ENCODE measurements at regions not wholly inside any gene's neighbourhood (a gene's known extent, or its start where the extent isn't known, plus 50 kb on each side); places are given as distances from the start of the nearest gene placed in this dataset.
"Not testable (repeated sequence)": the region's sequence is repeated elsewhere in the genome, so short reads cannot be mapped to it uniquely, and the experiment has no call there.

GRCh38 chr12:32010631-32011336, 51.6 kb downstream of the RESF1 start:
- DNase-seq: no peak

- no peak for DNase-seq
Observed at GRCh38 chr12:32012249-32012785, 53.1 kb downstream of the RESF1 start.

GRCh38 chr12:32015036-32015435, 55.8 kb downstream of the RESF1 start:
- no peak for DNase-seq

GRCh38 chr12:32016680-32017482, 57.7 kb downstream of the RESF1 start:
- DNase-seq: no peak

GRCh38 chr12:32021346-32021773, 62.1 kb downstream of the RESF1 start:
- no peak for DNase-seq

- not testable (repeated sequence) for DNase-seq
Observed at GRCh38 chr12:32022387-32022786, 63.2 kb downstream of the RESF1 start.

GRCh38 chr12:32023861-32024260, 64.6 kb downstream of the RESF1 start:
- DNase-seq: not testable (repeated sequence)

- no peak for DNase-seq
Observed at GRCh38 chr12:32024884-32025592, 65.8 kb downstream of the RESF1 start.

- no peak for DNase-seq
Observed at GRCh38 chr12:32025906-32026305, 66.7 kb downstream of the RESF1 start.

- no peak for DNase-seq
Observed at GRCh38 chr12:32027684-32028365, 68.6 kb downstream of the RESF1 start.

GRCh38 chr12:32030151-32030550, 70.9 kb downstream of the RESF1 start:
- DNase-seq: no peak

GRCh38 chr12:32030676-32031075, 71.5 kb downstream of the RESF1 start:
- no peak for DNase-seq

- no peak for DNase-seq
Observed at GRCh38 chr12:32031109-32031508, 71.9 kb downstream of the RESF1 start.

- DNase-seq: no peak
Observed at GRCh38 chr12:32032205-32032810, 73.1 kb downstream of the RESF1 start.

GRCh38 chr12:32033406-32033805, 73.2 kb upstream of the BICD1 start:
- no peak for DNase-seq

- no peak for DNase-seq
Observed at GRCh38 chr12:32034045-32034444, 72.6 kb upstream of the BICD1 start.

GRCh38 chr12:32036477-32037263, 70.0 kb upstream of the BICD1 start:
- no peak for DNase-seq

GRCh38 chr12:32039347-32039746, 67.3 kb upstream of the BICD1 start:
- no peak for DNase-seq

- no peak for DNase-seq
Observed at GRCh38 chr12:32039917-32040575, 66.6 kb upstream of the BICD1 start.

- DNase-seq: no peak
Observed at GRCh38 chr12:32043928-32044549, 62.6 kb upstream of the BICD1 start.

Data from fibroblast of upper back skin (primary cell).